IPS DF 6.9 (cell line): ENCODE measurements at regions not wholly inside any gene's neighbourhood (a gene's known extent, or its start where the extent isn't known, plus 50 kb on each side); places are given as distances from the start of the nearest gene placed in this dataset.

Experiments used
- DNase-seq: peaks from one replicate; pipeline ENCODE4 v3.0.0-alpha.2; 2013; ENCODE audit warnings: low read depth, low spot score
- H3K27ac ChIP-seq: one replicate; pipeline ENCODE4 v1.5.1; 2013; ENCODE audit warnings: low read length, control low read depth
- H3K27me3 ChIP-seq: 2 replicates; pipeline ENCODE4 v1.6.1; 2013; ENCODE audit warnings: mild to moderate bottlenecking, low read length; ENCODE audit not compliant: control insufficient read depth, insufficient read depth
- H3K36me3 ChIP-seq: 2 replicates; pipeline ENCODE4 v1.6.1; 2013; ENCODE audit warnings: low read length; ENCODE audit not compliant: control insufficient read depth, insufficient read depth
- H3K4me1 ChIP-seq: 2 replicates; pipeline ENCODE4 v1.6.1; 2013; ENCODE audit warnings: low read length; ENCODE audit not compliant: control insufficient read depth, insufficient read depth
- H3K4me3 ChIP-seq: 2 replicates; pipeline ENCODE4 v1.5.1; 2013; ENCODE audit warnings: mild to moderate bottlenecking, low read length
- H3K9me3 ChIP-seq: 2 replicates; pipeline ENCODE4 v1.6.1; 2013; ENCODE audit warnings: low read length, inconsistent platforms; ENCODE audit not compliant: control insufficient read depth, insufficient read depth
- WGBS: extraction: QIAGEN DNeasy Blood & Tissue Kit; methylation state at CpG from one replicate; pipeline ENCODE4 v1.1.7; 2013; ENCODE audit warnings: mixed read lengths, missing lambda C conversion rate; ENCODE audit not compliant: insufficient read length, insufficient coverage; 5-methylcytosine and 5-hydroxymethylcytosine counted together

DNA sequence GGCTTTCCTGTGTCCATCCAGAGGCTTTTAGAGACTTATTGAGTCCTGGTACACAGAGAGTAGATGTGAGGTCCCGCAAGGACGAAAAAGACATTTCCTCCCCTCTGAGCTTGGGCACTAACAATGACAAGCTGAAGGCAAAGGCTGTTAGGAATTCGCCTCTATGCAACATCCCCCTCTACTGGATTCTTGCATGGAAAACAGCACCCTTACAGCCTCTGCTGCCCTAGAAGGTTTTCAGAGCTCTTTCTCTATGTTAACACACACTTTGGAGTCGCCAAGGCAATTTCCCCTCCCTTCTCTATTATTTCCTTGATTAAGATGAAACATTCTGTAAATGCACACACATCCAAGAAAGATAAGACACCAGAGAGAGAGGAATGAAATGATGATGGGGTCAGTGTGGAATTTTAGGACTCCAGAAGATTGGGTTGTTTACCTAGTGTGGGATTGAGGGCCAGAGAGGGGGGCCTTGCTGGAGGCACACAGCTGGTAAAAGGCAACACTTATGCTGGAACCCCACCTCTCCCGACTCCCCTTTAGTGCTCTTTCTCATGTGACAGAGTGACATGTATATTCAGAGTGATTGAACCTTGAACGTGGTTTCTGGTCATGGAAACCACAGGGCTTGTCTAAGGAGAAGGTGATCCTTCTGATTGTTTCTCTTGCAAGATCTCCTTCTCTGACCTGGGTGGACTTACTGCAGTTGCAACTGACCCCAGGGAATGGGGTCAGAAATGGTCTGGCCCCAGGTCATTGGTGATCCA, 300.7 kb downstream of the CLIC5 start:
- DNase-seq = peak; percentile 84

DNA sequence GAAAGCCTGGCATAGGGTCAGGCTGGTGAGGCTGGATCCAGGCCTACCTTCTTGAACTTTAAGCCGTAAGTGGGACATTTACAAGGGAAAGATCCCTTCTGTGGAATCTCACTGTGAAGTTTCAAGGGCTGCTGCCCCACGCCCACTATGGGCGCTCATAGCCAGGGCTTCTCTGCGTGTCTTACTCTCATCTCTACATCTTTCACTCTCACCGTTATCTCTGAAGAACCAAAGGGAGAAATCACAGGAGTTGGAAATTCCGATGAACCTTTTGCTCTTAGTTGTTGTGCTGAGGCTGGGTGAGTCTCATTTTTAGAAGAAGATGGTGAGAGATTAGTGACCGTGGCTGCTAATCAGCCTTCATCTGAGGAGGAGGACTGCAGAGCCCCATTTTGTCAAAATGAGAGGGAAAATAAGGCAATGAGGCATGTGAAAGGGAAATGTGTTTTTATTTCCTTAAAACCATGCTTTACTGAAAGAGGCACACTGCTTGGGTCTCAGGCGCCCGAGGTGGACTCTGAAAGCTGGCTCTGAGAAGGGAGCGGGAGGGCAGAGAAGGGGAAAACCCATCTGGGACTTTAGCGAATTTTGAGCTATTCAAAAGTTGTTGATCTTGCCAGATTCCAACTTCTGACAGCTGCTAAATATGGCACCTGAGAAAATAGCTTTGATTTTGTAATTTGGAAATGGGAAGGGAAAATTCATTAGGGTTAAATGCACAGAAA, 301.5 kb downstream of the CLIC5 start:
- no peak for DNase-seq
- Histone ChIP-seq H3K9me3 (no peaks in the 10 kb centered on the region), H3K27me3 (no peaks in the 10 kb centered on the region), H3K4me1 (no peaks in the 10 kb centered on the region), H3K27ac (no peak overlapping the region), H3K4me3 (no peak overlapping the region), H3K36me3 (no peaks in the 10 kb centered on the region)
- WGBS = no CpG with 5 or more reads among the region's 11 CpGs

More for the DNA sequence above, 300.7 kb downstream of the CLIC5 start:
- Histone ChIP-seq H3K4me1 (no peaks in the 10 kb centered on the region), H3K9me3 (no peaks in the 10 kb centered on the region), H3K4me3 (no peak overlapping the region), H3K36me3 (no peaks in the 10 kb centered on the region), H3K27me3 (no peaks in the 10 kb centered on the region), H3K27ac (no peak overlapping the region)
- no CpG with 5 or more reads among the region's 6 CpGs for WGBS
